ENCODE measurements at regions not wholly inside any gene's neighbourhood (a gene's known extent, or its start where the extent isn't known, plus 50 kb on each side); places are given as distances from the start of the nearest gene placed in this dataset.

DNA sequence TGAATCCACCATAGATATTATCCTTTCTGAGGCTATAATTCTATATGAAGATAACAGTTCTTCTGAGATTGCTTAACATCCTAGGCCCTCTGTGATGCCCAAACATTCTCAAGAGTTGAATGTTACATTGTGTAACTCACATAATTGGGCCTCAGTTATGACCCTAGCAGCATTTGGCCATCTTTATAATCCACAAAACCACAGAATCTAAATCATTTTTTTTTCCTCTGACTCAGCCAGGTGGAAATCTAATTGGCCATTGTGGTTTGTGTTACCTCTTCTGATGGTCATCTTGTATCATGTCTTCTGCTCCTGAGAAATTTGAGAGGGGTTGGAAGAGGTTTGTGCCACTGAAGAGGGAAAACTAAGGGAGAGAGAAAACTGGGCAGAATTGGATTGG, 99.5 kb downstream of the LINC00237 start:
- Mint-ChIP-seq H3K4me1 (ENCODE audit: low read depth, unreplicated experiment) (no peaks in the 10 kb centered on the region), H3K27ac (ENCODE audit: unreplicated experiment) (no peak overlapping the region), H3K27me3 (ENCODE audit: insufficient read depth, unreplicated experiment) (no peaks in the 10 kb centered on the region), H3K36me3 (ENCODE audit: insufficient read depth, unreplicated experiment) (no peaks in the 10 kb centered on the region), H3K9me3 (ENCODE audit: unreplicated experiment) (peaks cover 4% of the 10 kb centered on the region), H3K4me3 (ENCODE audit: unreplicated experiment) (no peak overlapping the region)
- no peaks in the 10 kb centered on the region for H3K27me3 ChIP-seq (replicated peaks; ENCODE audit: control insufficient read depth, insufficient read depth, low read length)
- no peaks in the 10 kb centered on the region for H3K9me3 ChIP-seq
- ChIA-PET CTCF (no interaction called here), POLR2A (no interaction called here)
- TF ChIP-seq, protein P1, sequence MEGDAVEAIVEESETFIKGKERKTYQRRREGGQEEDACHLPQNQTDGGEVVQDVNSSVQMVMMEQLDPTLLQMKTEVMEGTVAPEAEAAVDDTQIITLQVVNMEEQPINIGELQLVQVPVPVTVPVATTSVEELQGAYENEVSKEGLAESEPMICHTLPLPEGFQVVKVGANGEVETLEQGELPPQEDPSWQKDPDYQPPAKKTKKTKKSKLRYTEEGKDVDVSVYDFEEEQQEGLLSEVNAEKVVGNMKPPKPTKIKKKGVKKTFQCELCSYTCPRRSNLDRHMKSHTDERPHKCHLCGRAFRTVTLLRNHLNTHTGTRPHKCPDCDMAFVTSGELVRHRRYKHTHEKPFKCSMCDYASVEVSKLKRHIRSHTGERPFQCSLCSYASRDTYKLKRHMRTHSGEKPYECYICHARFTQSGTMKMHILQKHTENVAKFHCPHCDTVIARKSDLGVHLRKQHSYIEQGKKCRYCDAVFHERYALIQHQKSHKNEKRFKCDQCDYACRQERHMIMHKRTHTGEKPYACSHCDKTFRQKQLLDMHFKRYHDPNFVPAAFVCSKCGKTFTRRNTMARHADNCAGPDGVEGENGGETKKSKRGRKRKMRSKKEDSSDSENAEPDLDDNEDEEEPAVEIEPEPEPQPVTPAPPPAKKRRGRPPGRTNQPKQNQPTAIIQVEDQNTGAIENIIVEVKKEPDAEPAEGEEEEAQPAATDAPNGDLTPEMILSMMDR (IDR thresholded peaks at IDR 0.05; ENCODE audit: insufficient read depth in 1 of 2, low read depth in 1 of 2, low read length in 1 of 2, severe bottlenecking in 1 of 2, unreplicated experiment in 1 of 2): no peak
- BruUV-seq (replicated peaks): no TSS peak
- no peaks in the 10 kb centered on the region for H3K36me3 ChIP-seq (ENCODE audit: control insufficient read depth, insufficient read depth, low read length)
- DNase-seq: no peak
- H3K4me1 ChIP-seq: no peaks in the 10 kb centered on the region
- H3K4me3 ChIP-seq (ENCODE audit: low read depth, low read length): no peak overlapping the region
- intact Hi-C loops (cut with micrococcal nuclease; ENCODE audit: unreplicated experiment): no loop called here

DNA sequence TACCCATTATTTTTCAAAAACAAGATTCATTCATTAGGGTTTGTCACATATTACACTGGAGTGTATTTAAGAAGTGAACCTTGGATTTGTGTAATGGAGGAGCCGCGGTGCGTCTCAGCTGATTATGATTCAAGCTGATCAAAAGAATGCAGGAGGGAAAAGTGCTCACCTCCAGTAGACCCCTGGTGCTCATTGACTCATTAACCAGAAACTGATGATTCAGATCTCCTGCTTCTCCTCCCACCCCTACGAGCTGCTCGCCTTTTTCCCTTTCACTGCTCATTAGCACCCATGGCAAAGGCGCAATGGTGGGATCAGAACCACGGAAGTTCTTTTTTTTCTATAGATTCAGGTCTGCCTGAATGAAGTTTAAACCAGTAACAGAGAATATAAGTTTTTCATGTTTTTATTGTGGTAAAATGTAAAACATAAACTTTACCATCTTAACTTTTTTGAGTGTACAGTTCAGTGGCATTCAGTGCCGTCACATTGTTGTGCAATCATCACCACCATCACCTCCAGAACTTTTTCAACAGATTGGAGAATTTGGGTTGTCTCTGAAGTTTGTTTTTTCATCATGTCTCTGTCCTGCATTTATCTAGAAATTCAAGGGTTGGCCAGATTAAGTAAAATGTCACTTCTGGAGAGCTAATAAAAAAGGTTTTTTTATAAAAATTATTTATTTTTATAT, 101.6 kb downstream of the LINC00237 start:
- DNase-seq: no peak
- intact Hi-C loops (cut with micrococcal nuclease; ENCODE audit: unreplicated experiment): no loop called here
- Histone ChIP-seq H3K9me3 (no peaks in the 10 kb centered on the region), H3K27me3 (replicated peaks; ENCODE audit: control insufficient read depth, insufficient read depth, low read length) (no peaks in the 10 kb centered on the region; the same call in 1 of the 2 replicates), H3K4me1 (no peaks in the 10 kb centered on the region), H3K36me3 (ENCODE audit: control insufficient read depth, insufficient read depth, low read length) (no peaks in the 10 kb centered on the region), H3K4me3 (ENCODE audit: low read depth, low read length) (no peak overlapping the region)
- H3K27me3 Mint-ChIP-seq (ENCODE audit: insufficient read depth, unreplicated experiment): no peaks in the 10 kb centered on the region
- ChIA-PET CTCF (no interaction called here), POLR2A (no interaction called here)
- H3K4me1 Mint-ChIP-seq (ENCODE audit: low read depth, unreplicated experiment): no peaks in the 10 kb centered on the region
- TF ChIP-seq, protein P1 (IDR thresholded peaks at IDR 0.05; ENCODE audit: insufficient read depth in 1 of 2, low read depth in 1 of 2, low read length in 1 of 2, severe bottlenecking in 1 of 2, unreplicated experiment in 1 of 2): no peak
- peaks cover 12% of the 10 kb centered on the region for H3K9me3 Mint-ChIP-seq (ENCODE audit: unreplicated experiment)
- H3K27ac Mint-ChIP-seq (ENCODE audit: unreplicated experiment): no peak overlapping the region
- H3K4me3 Mint-ChIP-seq (ENCODE audit: unreplicated experiment): no peak overlapping the region
- H3K36me3 Mint-ChIP-seq (ENCODE audit: insufficient read depth, unreplicated experiment): no peaks in the 10 kb centered on the region
- no TSS peak for BruUV-seq (replicated peaks)

DNA sequence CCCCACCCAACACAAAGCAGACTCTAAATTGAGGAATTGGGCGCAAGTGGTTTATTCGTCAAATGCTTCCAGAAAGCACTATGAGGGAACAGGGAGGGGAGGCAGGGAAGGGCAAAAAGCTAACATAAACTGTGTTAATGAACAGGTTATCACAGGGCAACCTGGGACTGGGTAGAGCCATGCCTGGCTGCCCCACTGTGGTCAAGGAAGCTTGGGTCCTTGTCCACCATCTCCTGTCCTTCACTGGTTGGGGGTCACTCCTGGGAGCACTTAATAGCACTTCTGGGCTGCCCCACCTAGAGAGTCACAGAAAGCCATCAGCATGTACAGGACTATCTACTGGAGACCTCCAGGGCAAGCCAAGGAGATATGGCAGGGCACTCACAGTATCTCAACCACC, 102.3 kb downstream of the LINC00237 start:
- TF ChIP-seq, protein P1 (IDR thresholded peaks at IDR 0.05; ENCODE audit: insufficient read depth in 1 of 2, low read depth in 1 of 2, low read length in 1 of 2, severe bottlenecking in 1 of 2, unreplicated experiment in 1 of 2): no peak
- Mint-ChIP-seq H3K27me3 (ENCODE audit: insufficient read depth, unreplicated experiment) (no peaks in the 10 kb centered on the region), H3K4me1 (ENCODE audit: low read depth, unreplicated experiment) (no peaks in the 10 kb centered on the region), H3K27ac (ENCODE audit: unreplicated experiment) (no peak overlapping the region), H3K4me3 (ENCODE audit: unreplicated experiment) (no peak overlapping the region), H3K36me3 (ENCODE audit: insufficient read depth, unreplicated experiment) (no peaks in the 10 kb centered on the region), H3K9me3 (ENCODE audit: unreplicated experiment) (peaks cover 12% of the 10 kb centered on the region)
- Histone ChIP-seq H3K4me3 (ENCODE audit: low read depth, low read length) (no peak overlapping the region), H3K27me3 (replicated peaks; ENCODE audit: control insufficient read depth, insufficient read depth, low read length) (no peaks in the 10 kb centered on the region; the same call in 1 of the 2 replicates), H3K9me3 (no peaks in the 10 kb centered on the region), H3K4me1 (no peaks in the 10 kb centered on the region), H3K36me3 (ENCODE audit: control insufficient read depth, insufficient read depth, low read length) (no peaks in the 10 kb centered on the region)
- intact Hi-C loops (cut with micrococcal nuclease; ENCODE audit: unreplicated experiment): no loop called here
- DNase-seq: no peak
- ChIA-PET POLR2A (no interaction called here), CTCF (no interaction called here)
- BruUV-seq (replicated peaks): no TSS peak
